ENCODE measurements at regions not wholly inside any gene's neighbourhood (a gene's known extent, or its start where the extent isn't known, plus 50 kb on each side); places are given as distances from the start of the nearest gene placed in this dataset.

- TF ChIP-seq ZNF274 (IDR thresholded peaks at IDR 0.05; ENCODE audit: borderline replicate concordance, extremely low read depth, low read length) (no peak), SIRT6 (IDR thresholded peaks at IDR 0.05; ENCODE audit: low read length) (no peak), KDM4A (IDR thresholded peaks at IDR 0.05; ENCODE audit: low read depth, low read length, severe bottlenecking) (no peak), TAF1 (IDR thresholded peaks at IDR 0.05; ENCODE audit: low read depth, low read length) (no peak), TBP (IDR thresholded peaks at IDR 0.05; ENCODE audit: low read depth, low read length) (no peak), CBX8 (IDR thresholded peaks at IDR 0.05; ENCODE audit: borderline replicate concordance, low read depth, low read length) (no peak), RXRA (IDR thresholded peaks at IDR 0.05; ENCODE audit: insufficient read depth, low read depth, low read length) (no peak), GABPA (IDR thresholded peaks at IDR 0.05; ENCODE audit: borderline replicate concordance, insufficient read depth, low read length) (no peak)
These were observed 198.9 kb downstream of the ASMT start (continued) for GRCh38 chrX:1813809-1814208.

All from H1 (cell line).